OCI-LY7 (cell line): ENCODE measurements at regions not wholly inside any gene's neighbourhood (a gene's known extent, or its start where the extent isn't known, plus 50 kb on each side); places are given as distances from the start of the nearest gene placed in this dataset.

Source experiments
- EZH2phosphoT487 ChIP-seq: fragments of 200-600 bp; sonication (generic); IDR thresholded peaks from 2 replicates; pipeline ENCODE4 v1.6.1; 2018; ENCODE audit warnings: low read depth, borderline replicate concordance, mild to moderate bottlenecking, mixed run types, antibody characterized with exemption, low read length, moderate library complexity, mixed read lengths
- TF ChIP-seq, protein P1 (sequence below): fragments of 200-600 bp; sonication (generic); conservative IDR thresholded peaks from 2 replicates; pipeline ENCODE4 v1.5.1; 2014; ENCODE audit warnings: mild to moderate bottlenecking, antibody characterized with exemption, low read length, moderate library complexity, mixed read lengths

DNA sequence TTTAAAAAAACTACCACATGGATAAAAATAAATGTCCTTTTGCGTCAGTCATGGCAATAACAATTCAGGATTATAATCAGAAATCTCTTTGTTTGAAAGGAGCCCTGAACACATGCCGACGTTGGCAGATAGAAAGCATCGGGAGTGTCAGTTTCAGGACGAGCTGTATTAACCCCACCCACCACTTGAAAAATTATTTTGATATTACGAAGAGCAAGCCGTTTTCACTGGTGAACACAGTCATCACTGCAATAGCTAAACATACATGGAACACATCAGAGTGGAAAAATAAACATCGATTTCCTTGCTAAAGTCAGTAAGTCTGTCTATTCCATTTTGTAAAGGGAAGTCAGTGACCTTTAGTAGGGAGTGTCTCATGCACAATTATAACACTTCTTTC lies 266.4 kb upstream of the FBXL7 start:
- no peak for TF ChIP-seq EZH2phosphoT487
- TF ChIP-seq, protein P1, sequence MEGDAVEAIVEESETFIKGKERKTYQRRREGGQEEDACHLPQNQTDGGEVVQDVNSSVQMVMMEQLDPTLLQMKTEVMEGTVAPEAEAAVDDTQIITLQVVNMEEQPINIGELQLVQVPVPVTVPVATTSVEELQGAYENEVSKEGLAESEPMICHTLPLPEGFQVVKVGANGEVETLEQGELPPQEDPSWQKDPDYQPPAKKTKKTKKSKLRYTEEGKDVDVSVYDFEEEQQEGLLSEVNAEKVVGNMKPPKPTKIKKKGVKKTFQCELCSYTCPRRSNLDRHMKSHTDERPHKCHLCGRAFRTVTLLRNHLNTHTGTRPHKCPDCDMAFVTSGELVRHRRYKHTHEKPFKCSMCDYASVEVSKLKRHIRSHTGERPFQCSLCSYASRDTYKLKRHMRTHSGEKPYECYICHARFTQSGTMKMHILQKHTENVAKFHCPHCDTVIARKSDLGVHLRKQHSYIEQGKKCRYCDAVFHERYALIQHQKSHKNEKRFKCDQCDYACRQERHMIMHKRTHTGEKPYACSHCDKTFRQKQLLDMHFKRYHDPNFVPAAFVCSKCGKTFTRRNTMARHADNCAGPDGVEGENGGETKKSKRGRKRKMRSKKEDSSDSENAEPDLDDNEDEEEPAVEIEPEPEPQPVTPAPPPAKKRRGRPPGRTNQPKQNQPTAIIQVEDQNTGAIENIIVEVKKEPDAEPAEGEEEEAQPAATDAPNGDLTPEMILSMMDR: no peak
